ENCODE measurements at regions not wholly inside any gene's neighbourhood (a gene's known extent, or its start where the extent isn't known, plus 50 kb on each side); places are given as distances from the start of the nearest gene placed in this dataset.

- no peak for TF ChIP-seq GATA1 (IDR thresholded peaks at IDR 0.05; ENCODE audit: low read depth, low read length)
- no peak for DNase-seq
Measured at GRCh38 chr1:55696181-55696754, 481.1 kb upstream of the USP24 start.

GRCh38 chr1:55695552-55695951 is 480.4 kb upstream of the USP24 start:
- no peak for DNase-seq
- TF ChIP-seq GATA1 (IDR thresholded peaks at IDR 0.05; ENCODE audit: low read depth, low read length) = no peak
- no peak for TF ChIP-seq POLR2A (IDR thresholded peaks at IDR 0.05; ENCODE audit: low read length)

- TF ChIP-seq POLR2A (IDR thresholded peaks at IDR 0.05; ENCODE audit: low read length) (no peak), GATA1 (IDR thresholded peaks at IDR 0.05; ENCODE audit: low read depth, low read length) (no peak)
- no peak for DNase-seq
Measured at GRCh38 chr1:55695151-55695550, 480.0 kb upstream of the USP24 start.

- TF ChIP-seq GATA1 (IDR thresholded peaks at IDR 0.05; ENCODE audit: low read depth, low read length) (no peak), POLR2A (IDR thresholded peaks at IDR 0.05; ENCODE audit: low read length) (no peak)
- no peak for DNase-seq
Measured at GRCh38 chr1:55694310-55694801, 479.2 kb upstream of the USP24 start.

- TF ChIP-seq POLR2A (IDR thresholded peaks at IDR 0.05; ENCODE audit: low read length) = no peak
- no peak for TF ChIP-seq GATA1 (IDR thresholded peaks at IDR 0.05; ENCODE audit: low read depth, low read length)
Measured at GRCh38 chr1:55692726-55693125, 477.6 kb upstream of the USP24 start.

GRCh38 chr1:55690366-55690765 is 475.2 kb upstream of the USP24 start:
- no peak for DNase-seq
- TF ChIP-seq GATA1 (IDR thresholded peaks at IDR 0.05; ENCODE audit: low read depth, low read length) (no peak), POLR2A (IDR thresholded peaks at IDR 0.05; ENCODE audit: low read length) (no peak)

More at GRCh38 chr1:55692726-55693125, 477.6 kb upstream of the USP24 start:
- DNase-seq = no peak

GRCh38 chr1:55689800-55690199 is 474.6 kb upstream of the USP24 start:
- TF ChIP-seq POLR2A (IDR thresholded peaks at IDR 0.05; ENCODE audit: low read length) = no peak
- TF ChIP-seq GATA1 (IDR thresholded peaks at IDR 0.05; ENCODE audit: low read depth, low read length) = no peak
- DNase-seq = no peak

- no peak for DNase-seq
- no peak for TF ChIP-seq POLR2A (IDR thresholded peaks at IDR 0.05; ENCODE audit: low read length)
Measured at GRCh38 chr1:55685560-55685959, 470.4 kb upstream of the USP24 start.

- no peak for DNase-seq
- no peak for TF ChIP-seq GATA1 (IDR thresholded peaks at IDR 0.05; ENCODE audit: low read depth, low read length)
- no peak for TF ChIP-seq POLR2A (IDR thresholded peaks at IDR 0.05; ENCODE audit: low read length)
Measured at GRCh38 chr1:55684131-55684650, 469.0 kb upstream of the USP24 start.

GRCh38 chr1:55682198-55682597 is 467.0 kb upstream of the USP24 start:
- DNase-seq = no peak

GRCh38 chr1:55679971-55680370 is 464.8 kb upstream of the USP24 start:
- no peak for TF ChIP-seq GATA1 (IDR thresholded peaks at IDR 0.05; ENCODE audit: low read depth, low read length)
- TF ChIP-seq POLR2A (IDR thresholded peaks at IDR 0.05; ENCODE audit: low read length) = no peak
- no peak for DNase-seq

More at GRCh38 chr1:55682198-55682597, 467.0 kb upstream of the USP24 start:
- no peak for TF ChIP-seq GATA1 (IDR thresholded peaks at IDR 0.05; ENCODE audit: low read depth, low read length)
- no peak for TF ChIP-seq POLR2A (IDR thresholded peaks at IDR 0.05; ENCODE audit: low read length)

- no peak for DNase-seq
- TF ChIP-seq POLR2A (IDR thresholded peaks at IDR 0.05; ENCODE audit: low read length) (no peak), GATA1 (IDR thresholded peaks at IDR 0.05; ENCODE audit: low read depth, low read length) (no peak)
Measured at GRCh38 chr1:55673416-55673815, 458.3 kb upstream of the USP24 start.

- TF ChIP-seq GATA1 (IDR thresholded peaks at IDR 0.05; ENCODE audit: low read depth, low read length) (no peak), POLR2A (IDR thresholded peaks at IDR 0.05; ENCODE audit: low read length) (no peak)
- DNase-seq = no peak
Measured at GRCh38 chr1:55670331-55671082, 455.3 kb upstream of the USP24 start.

GRCh38 chr1:55669293-55669692 is 454.1 kb upstream of the USP24 start:
- no peak for TF ChIP-seq POLR2A (IDR thresholded peaks at IDR 0.05; ENCODE audit: low read length)
- no peak for TF ChIP-seq GATA1 (IDR thresholded peaks at IDR 0.05; ENCODE audit: low read depth, low read length)
- DNase-seq = no peak

- DNase-seq = no peak
- TF ChIP-seq POLR2A (IDR thresholded peaks at IDR 0.05; ENCODE audit: low read length) (no peak), GATA1 (IDR thresholded peaks at IDR 0.05; ENCODE audit: low read depth, low read length) (no peak)
Measured at GRCh38 chr1:55662875-55663274, 447.7 kb upstream of the USP24 start.

All from erythroblast (primary cell).